MCF 10A (cell line): ENCODE measurements at regions not wholly inside any gene's neighbourhood (a gene's known extent, or its start where the extent isn't known, plus 50 kb on each side); places are given as distances from the start of the nearest gene placed in this dataset.

Experiments
- BruUV-seq: library from RNA; stranded (reverse); fragments of 400-500 nt; replicated peaks from 2 replicates; lab custom pipeline; 2021; lab: Mats Ljungman, UMichigan
- CTCF ChIA-PET: fragments of 300-600 bp; sonication (Branson Sonifier 250); formaldehyde crosslinking; extraction: SDS; loops from one replicate; lab custom pipeline; 2021; ENCODE audit warnings: antibody characterized with exemption, inconsistent platforms; lab: Yijun Ruan, JAX
- POLR2A ChIA-PET: fragments of 300-600, 350-650 bp; sonication (Branson Sonifier 250); formaldehyde crosslinking; extraction: SDS; loops from one replicate; lab custom pipeline; 2020; ENCODE audit warnings: antibody characterized with exemption, inconsistent platforms; lab: Yijun Ruan, JAX
- DNase-seq: peaks from one replicate; pipeline ENCODE4 v3.0.0-alpha.2; 2018; ENCODE audit not compliant: unreplicated experiment
- H3K27ac Mint-ChIP-seq: one replicate; pipeline ENCODE4 v1.8.0; 2022; ENCODE audit warnings: mild to moderate bottlenecking, low read depth, mixed read lengths; ENCODE audit not compliant: unreplicated experiment
- H3K27me3 Mint-ChIP-seq: one replicate; pipeline ENCODE4 v1.8.0; 2022; ENCODE audit warnings: mixed read lengths; ENCODE audit not compliant: insufficient read depth, unreplicated experiment
- H3K36me3 Mint-ChIP-seq: one replicate; pipeline ENCODE4 v1.8.0; 2022; ENCODE audit warnings: mild to moderate bottlenecking, moderate library complexity, mixed read lengths; ENCODE audit not compliant: insufficient read depth, unreplicated experiment
- H3K4me1 Mint-ChIP-seq: one replicate; pipeline ENCODE4 v1.8.0; 2022; ENCODE audit warnings: mixed read lengths; ENCODE audit not compliant: insufficient read depth, unreplicated experiment
- H3K4me3 Mint-ChIP-seq: one replicate; pipeline ENCODE4 v1.8.0; 2022; ENCODE audit warnings: mild to moderate bottlenecking, moderate library complexity, mixed read lengths; ENCODE audit not compliant: unreplicated experiment
- H3K9me3 Mint-ChIP-seq: one replicate; pipeline ENCODE4 v1.8.0; 2022; ENCODE audit warnings: mixed read lengths; ENCODE audit not compliant: unreplicated experiment
- intact Hi-C: fragments of 100-400 bp; cut with micrococcal nuclease; formaldehyde crosslinking; loops from 2 replicates; pipeline ENCODE4 v1.14.1; 2022
- TF ChIP-seq, protein P1 (sequence below): fragments of 200-600 bp; IDR thresholded peaks from one replicate; pipeline ENCODE4 v1.8.0; 2022; ENCODE audit warnings: antibody characterized with exemption, mild to moderate bottlenecking; ENCODE audit not compliant: unreplicated experiment

DNA sequence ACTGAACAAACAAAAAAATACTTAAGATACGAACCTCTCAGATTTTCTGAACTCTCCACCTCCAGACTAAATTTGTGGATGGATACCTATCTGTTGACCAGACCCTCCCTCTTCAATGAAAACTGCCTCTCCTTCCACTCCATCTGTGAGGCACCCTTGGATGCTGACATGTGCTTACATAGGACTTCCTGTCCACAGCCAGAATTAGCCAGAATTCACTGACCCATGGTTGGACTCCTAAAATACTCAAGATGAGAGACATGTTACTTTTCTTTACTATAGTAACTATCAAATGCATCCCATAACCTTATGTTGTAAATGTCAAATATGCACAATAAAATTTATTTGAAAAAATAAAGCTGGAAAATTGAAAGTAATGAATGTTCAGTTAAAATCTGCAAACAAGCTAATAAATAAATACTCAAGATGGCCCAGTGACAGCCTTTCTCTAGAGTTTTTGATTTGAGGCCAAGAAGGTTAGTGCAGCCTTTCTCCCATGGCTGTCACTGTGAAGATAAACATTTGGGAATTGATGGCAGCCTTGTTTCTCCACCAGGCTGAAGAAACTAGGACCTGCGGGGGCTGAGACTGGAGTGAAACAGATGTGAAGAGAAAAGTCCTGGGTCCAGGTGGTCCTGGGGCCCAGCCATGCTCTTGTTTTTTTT lies 287.0 kb downstream of the ZEB1 start:
- H3K4me3 Mint-ChIP-seq: no peak overlapping the region
- H3K36me3 Mint-ChIP-seq: no peaks in the 10 kb centered on the region
- peaks cover 5% of the 10 kb centered on the region for H3K4me1 Mint-ChIP-seq
- ChIA-PET CTCF (no interaction called here), POLR2A (no interaction called here)
- H3K9me3 Mint-ChIP-seq: no peaks in the 10 kb centered on the region
- no peak for DNase-seq
- intact Hi-C loops: no loop called here
- TF ChIP-seq, protein P1, sequence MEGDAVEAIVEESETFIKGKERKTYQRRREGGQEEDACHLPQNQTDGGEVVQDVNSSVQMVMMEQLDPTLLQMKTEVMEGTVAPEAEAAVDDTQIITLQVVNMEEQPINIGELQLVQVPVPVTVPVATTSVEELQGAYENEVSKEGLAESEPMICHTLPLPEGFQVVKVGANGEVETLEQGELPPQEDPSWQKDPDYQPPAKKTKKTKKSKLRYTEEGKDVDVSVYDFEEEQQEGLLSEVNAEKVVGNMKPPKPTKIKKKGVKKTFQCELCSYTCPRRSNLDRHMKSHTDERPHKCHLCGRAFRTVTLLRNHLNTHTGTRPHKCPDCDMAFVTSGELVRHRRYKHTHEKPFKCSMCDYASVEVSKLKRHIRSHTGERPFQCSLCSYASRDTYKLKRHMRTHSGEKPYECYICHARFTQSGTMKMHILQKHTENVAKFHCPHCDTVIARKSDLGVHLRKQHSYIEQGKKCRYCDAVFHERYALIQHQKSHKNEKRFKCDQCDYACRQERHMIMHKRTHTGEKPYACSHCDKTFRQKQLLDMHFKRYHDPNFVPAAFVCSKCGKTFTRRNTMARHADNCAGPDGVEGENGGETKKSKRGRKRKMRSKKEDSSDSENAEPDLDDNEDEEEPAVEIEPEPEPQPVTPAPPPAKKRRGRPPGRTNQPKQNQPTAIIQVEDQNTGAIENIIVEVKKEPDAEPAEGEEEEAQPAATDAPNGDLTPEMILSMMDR: no peak
- H3K27ac Mint-ChIP-seq: no peak overlapping the region
- no peaks in the 10 kb centered on the region for H3K27me3 Mint-ChIP-seq
- BruUV-seq: no TSS peak

DNA sequence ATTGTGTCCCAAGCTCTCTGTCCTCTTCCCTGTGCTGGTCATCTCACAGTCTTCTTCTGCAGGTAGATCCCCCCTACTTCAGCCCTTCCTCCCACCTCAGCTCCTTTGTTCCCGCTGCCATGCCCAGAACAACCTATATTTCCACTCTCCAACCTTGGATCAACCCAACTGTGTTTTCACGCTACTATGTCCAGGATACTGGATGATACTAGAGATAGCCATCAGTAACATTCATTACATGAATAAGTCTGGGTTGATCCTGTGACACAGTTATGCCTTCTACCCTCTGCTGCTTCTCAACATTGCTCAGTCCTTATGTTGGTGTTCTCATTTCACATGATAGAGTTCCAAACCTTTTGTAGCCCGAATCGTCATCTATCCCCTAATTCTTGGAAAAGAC lies 286.4 kb downstream of the ZEB1 start:
- TF ChIP-seq, protein P1: no peak
- Mint-ChIP-seq H3K9me3 (no peaks in the 10 kb centered on the region), H3K27me3 (no peaks in the 10 kb centered on the region), H3K36me3 (no peaks in the 10 kb centered on the region), H3K4me3 (no peak overlapping the region), H3K4me1 (peaks cover 8% of the 10 kb centered on the region), H3K27ac (no peak overlapping the region)
- ChIA-PET POLR2A (no interaction called here), CTCF (no interaction called here)
- DNase-seq: no peak
- no TSS peak for BruUV-seq
- intact Hi-C loops: no loop called here

DNA sequence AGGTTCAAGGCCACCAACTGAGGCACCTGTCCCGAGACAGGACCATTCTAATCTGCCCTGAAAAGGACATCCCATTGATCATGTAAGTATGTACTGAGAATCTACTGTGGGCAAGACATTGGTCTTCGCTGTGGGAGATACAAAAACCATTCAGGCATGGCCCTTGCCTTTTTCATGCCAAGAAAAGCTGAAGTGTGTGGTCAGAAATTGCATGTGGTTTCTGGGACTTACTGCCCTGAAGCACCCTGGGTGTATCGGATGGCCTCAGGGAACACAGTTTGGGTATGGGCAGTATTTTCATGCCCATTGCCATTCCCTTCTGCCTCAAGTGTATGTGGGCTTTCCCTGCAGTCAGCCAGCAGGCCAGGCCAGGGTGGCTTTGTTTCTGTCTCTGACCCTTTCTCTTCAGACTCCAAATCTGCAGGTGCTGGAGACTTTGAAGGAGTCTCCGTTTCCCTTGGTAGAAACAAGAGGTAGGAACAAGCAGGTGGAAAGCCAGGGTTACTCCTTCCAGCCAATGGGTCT lies 285.7 kb downstream of the ZEB1 start:
- TF ChIP-seq, protein P1: no peak
- Mint-ChIP-seq H3K4me3 (peak overlapping the region; percentile 73), H3K4me1 (peaks cover 12% of the 10 kb centered on the region), H3K27ac (no peak overlapping the region), H3K36me3 (no peaks in the 10 kb centered on the region), H3K27me3 (no peaks in the 10 kb centered on the region), H3K9me3 (no peaks in the 10 kb centered on the region)
- CTCF ChIA-PET: no interaction called here
- intact Hi-C loops: no loop called here
- DNase-seq: no peak
- no TSS peak for BruUV-seq
- POLR2A ChIA-PET: no interaction called here

DNA sequence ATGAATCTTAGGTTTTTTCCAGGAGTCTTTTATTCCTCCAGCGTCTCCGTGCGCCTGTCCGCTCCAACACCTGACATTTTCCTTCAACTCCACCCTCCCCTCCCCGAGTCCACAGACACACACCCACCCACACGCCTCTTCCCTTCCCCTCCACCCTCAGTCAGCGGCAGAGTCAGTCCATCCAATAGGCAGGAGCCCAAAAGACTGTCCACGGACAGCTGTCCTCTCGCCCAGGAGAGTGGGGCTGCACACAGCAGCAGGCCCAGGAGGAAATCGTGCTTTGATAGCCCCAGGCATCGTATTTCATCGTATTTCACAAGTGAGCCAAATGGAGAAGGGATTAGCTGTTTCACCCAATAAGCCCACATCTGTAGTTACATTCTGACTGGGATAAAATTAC lies 285.1 kb downstream of the ZEB1 start:
- no peaks in the 10 kb centered on the region for H3K9me3 Mint-ChIP-seq
- H3K27ac Mint-ChIP-seq: no peak overlapping the region
- no TSS peak for BruUV-seq
- H3K36me3 Mint-ChIP-seq: no peaks in the 10 kb centered on the region
- peaks cover 12% of the 10 kb centered on the region for H3K4me1 Mint-ChIP-seq
- DNase-seq: peak; percentile 9
- TF ChIP-seq, protein P1: no peak
- H3K4me3 Mint-ChIP-seq: peak overlapping the region; percentile 73
- intact Hi-C loops: no loop called here
- CTCF ChIA-PET: no interaction called here
- POLR2A ChIA-PET: no interaction called here
- H3K27me3 Mint-ChIP-seq: no peaks in the 10 kb centered on the region
